Neural cell (in vitro differentiated cells): ENCODE measurements at regions not wholly inside any gene's neighbourhood (a gene's known extent, or its start where the extent isn't known, plus 50 kb on each side); places are given as distances from the start of the nearest gene placed in this dataset.

Experiments used
- H2AFZ ChIP-seq: fragments of 200-600, 300-800 bp; sonication (generic), shearing (Covaris generic); 2 replicates; pipeline ENCODE4 v1.6.0; 2014; ENCODE audit warnings: low read depth, mild to moderate bottlenecking, antibody characterized with exemption, low read length, moderate library complexity
- H3F3A ChIP-seq: fragments of 200-600 bp; shearing (Covaris generic); 2 replicates; pipeline ENCODE4 v1.6.1; 2016; ENCODE audit warnings: mild to moderate bottlenecking, moderate library complexity, mixed read lengths, antibody characterized with exemption, low read length; ENCODE audit not compliant: insufficient read depth, poor library complexity, severe bottlenecking
- H3K27ac ChIP-seq: fragments of 200-600, 300-800 bp; sonication (generic), shearing (Covaris generic); 2 replicates; pipeline ENCODE4 v1.5.1; 2014; ENCODE audit warnings: mild to moderate bottlenecking, low read length, moderate library complexity
- H3K27me3 ChIP-seq: fragments of 300-800, 200-600 bp; sonication (generic), shearing (Covaris generic); 2 replicates; pipeline ENCODE4 v1.6.0; 2014; ENCODE audit warnings: mild to moderate bottlenecking, low read depth, low read length, moderate library complexity; ENCODE audit not compliant: insufficient read depth
- H3K36me3 ChIP-seq: fragments of 300-800, 200-600 bp; sonication (generic), shearing (Covaris generic); 2 replicates; pipeline ENCODE4 v1.5.1; 2014; ENCODE audit warnings: mild to moderate bottlenecking, antibody characterized with exemption, low read length, moderate library complexity; ENCODE audit not compliant: insufficient read depth
- H3K4me2 ChIP-seq: fragments of 300-800, 200-600 bp; sonication (generic), shearing (Covaris generic); 2 replicates; pipeline ENCODE4 v1.6.0; 2014; ENCODE audit warnings: mild to moderate bottlenecking, low read length
- H3K4me3 ChIP-seq: fragments of 300-800, 200-600 bp; sonication (generic), shearing (Covaris generic); 2 replicates; pipeline ENCODE4 v1.5.1; 2014; ENCODE audit warnings: mild to moderate bottlenecking, low read length, moderate library complexity
- H3K79me2 ChIP-seq: fragments of 200-600 bp; shearing (Covaris generic); replicated peaks from 2 replicates; pipeline ENCODE4 v1.6.0; 2014; ENCODE audit warnings: mild to moderate bottlenecking, low read length, moderate library complexity; ENCODE audit not compliant: insufficient read depth
- H3K9ac ChIP-seq: fragments of 300-800, 200-600 bp; sonication (generic), shearing (Covaris generic); 2 replicates; pipeline ENCODE4 v1.6.1; 2016; ENCODE audit warnings: mild to moderate bottlenecking, low read length, mixed read lengths
- H3K9me2 ChIP-seq: fragments of 200-600 bp; shearing (Covaris generic); 2 replicates; pipeline ENCODE4 v1.6.1; 2016; ENCODE audit warnings: mild to moderate bottlenecking, low read length, mixed read lengths; ENCODE audit not compliant: insufficient read depth
- H3K9me3 ChIP-seq: fragments of 200-600, 300-800 bp; sonication (generic), shearing (Covaris generic); 2 replicates; pipeline ENCODE4 v1.6.1; 2016; ENCODE audit warnings: mild to moderate bottlenecking, mixed run types, low read length, moderate library complexity, mixed read lengths
- H4K20me1 ChIP-seq: fragments of 200-600 bp; shearing (Covaris generic); 2 replicates; pipeline ENCODE4 v1.6.1; 2016; ENCODE audit warnings: mild to moderate bottlenecking, mixed run types; ENCODE audit not compliant: insufficient read depth
- CTCF ChIP-seq: fragments of 450-650 bp; IDR thresholded peaks from 2 replicates; pipeline ENCODE4 v1.5.1; 2014; ENCODE audit warnings: antibody characterized with exemption, mild to moderate bottlenecking, moderate library complexity; ENCODE audit not compliant: poor library complexity, severe bottlenecking
- EP300 ChIP-seq: fragments of 450-650 bp; conservative IDR thresholded peaks from 2 replicates; pipeline ENCODE4 v1.6.1; 2014; ENCODE audit warnings: antibody characterized with exemption, mild to moderate bottlenecking, moderate library complexity; ENCODE audit not compliant: poor library complexity, severe bottlenecking
- EZH2 ChIP-seq: fragments of 200-600, 300-800 bp; shearing (Covaris generic), sonication (generic); IDR thresholded peaks from 2 replicates; pipeline ENCODE4 v1.6.1; 2014; ENCODE audit warnings: antibody characterized with exemption, low read length, borderline replicate concordance, mild to moderate bottlenecking; ENCODE audit not compliant: insufficient read depth, poor library complexity, severe bottlenecking
- MXI1 ChIP-seq: fragments of 450-650 bp; conservative IDR thresholded peaks from 2 replicates; pipeline ENCODE4 v1.6.1; 2014; ENCODE audit warnings: antibody characterized with exemption, mild to moderate bottlenecking; ENCODE audit not compliant: poor library complexity, severe bottlenecking
- POLR2AphosphoS5 ChIP-seq: IDR thresholded peaks from 2 replicates; pipeline ENCODE4 v1.6.1; 2012
- RAD21 ChIP-seq: fragments of 450-650 bp; conservative IDR thresholded peaks from 2 replicates; pipeline ENCODE4 v1.6.1; 2014; ENCODE audit warnings: antibody characterized with exemption, mild to moderate bottlenecking, moderate library complexity
- REST ChIP-seq: IDR thresholded peaks from 2 replicates; pipeline ENCODE4 v1.6.1; 2012; ENCODE audit warnings: borderline replicate concordance
- SMC3 ChIP-seq: fragments of 450-650 bp; conservative IDR thresholded peaks from 2 replicates; pipeline ENCODE4 v1.6.1; 2014; ENCODE audit warnings: antibody characterized with exemption, mild to moderate bottlenecking, moderate library complexity; ENCODE audit not compliant: poor library complexity
- TAF1 ChIP-seq: IDR thresholded peaks from 2 replicates; pipeline ENCODE4 v1.6.1; 2012; ENCODE audit warnings: low read depth

- no peaks in the 10 kb centered on the region for H3K27me3 ChIP-seq
- no peak overlapping the region for H3K27ac ChIP-seq
- no peaks in the 10 kb centered on the region for H3K79me2 ChIP-seq
- H3K9me2 ChIP-seq = no peaks in the 10 kb centered on the region
- no peak overlapping the region for H3K9ac ChIP-seq
- no peak overlapping the region for H3K4me3 ChIP-seq
- H3K9me3 ChIP-seq = no peaks in the 10 kb centered on the region
- no peaks in the 10 kb centered on the region for H3K36me3 ChIP-seq
- no peak overlapping the region for H3K4me2 ChIP-seq
- H4K20me1 ChIP-seq = no peaks in the 10 kb centered on the region
- H3F3A ChIP-seq = no peaks in the 10 kb centered on the region
- no peak overlapping the region for H2AFZ ChIP-seq
- TF ChIP-seq MXI1 (no peak), EP300 (no peak), REST (no peak), CTCF (no peak), EZH2 (no peak), SMC3 (no peak), RAD21 (no peak), TAF1 (no peak), POLR2AphosphoS5 (no peak)
These were observed 96.8 kb upstream of the PCBD1 start for GRCh38 chr10:70984986-70985722.

- H3F3A ChIP-seq = no peaks in the 10 kb centered on the region
- no peak overlapping the region for H3K9ac ChIP-seq
- H3K4me2 ChIP-seq = no peak overlapping the region
- H3K27ac ChIP-seq = no peak overlapping the region
- no peaks in the 10 kb centered on the region for H3K79me2 ChIP-seq
- H2AFZ ChIP-seq = no peak overlapping the region
- no peaks in the 10 kb centered on the region for H3K27me3 ChIP-seq
- TF ChIP-seq EP300 (no peak), TAF1 (no peak), RAD21 (no peak), REST (no peak), CTCF (no peak), MXI1 (no peak), SMC3 (no peak), EZH2 (no peak), POLR2AphosphoS5 (no peak)
- H4K20me1 ChIP-seq = no peaks in the 10 kb centered on the region
- no peaks in the 10 kb centered on the region for H3K9me2 ChIP-seq
- H3K36me3 ChIP-seq = no peaks in the 10 kb centered on the region
- H3K9me3 ChIP-seq = no peaks in the 10 kb centered on the region
- H3K4me3 ChIP-seq = no peak overlapping the region
These were observed 97.7 kb upstream of the PCBD1 start for GRCh38 chr10:70985824-70986622.
